ENCODE measurements at regions not wholly inside any gene's neighbourhood (a gene's known extent, or its start where the extent isn't known, plus 50 kb on each side); places are given as distances from the start of the nearest gene placed in this dataset.
"Not testable (repeated sequence)": the region's sequence is repeated elsewhere in the genome, so short reads cannot be mapped to it uniquely, and the experiment has no call there.

GRCh38 chr2:118430510-118431164 is 342.4 kb downstream of the INSIG2 start:
- Histone ChIP-seq H3K9ac (ENCODE audit: low read depth, low read length) (no peak overlapping the region), H3K27me3 (ENCODE audit: insufficient read depth, low read length) (no peaks in the 10 kb centered on the region), H3K36me3 (ENCODE audit: insufficient read depth, low read length) (no peaks in the 10 kb centered on the region), H3K4me3 (ENCODE audit: low read length) (no peak overlapping the region), H3K27ac (ENCODE audit: low read depth, low read length) (no peak overlapping the region), H3K4me1 (ENCODE audit: insufficient read depth, low read length) (peaks cover 11% of the 10 kb centered on the region; the same call in 1 of the 2 replicates), H3K9me3 (ENCODE audit: insufficient read depth, low read depth, low read length) (peaks cover 12% of the 10 kb centered on the region; the same call in 1 of the 2 replicates)
- 80% methylated on average over 3 of the region's 4 CpGs for WGBS

DNA sequence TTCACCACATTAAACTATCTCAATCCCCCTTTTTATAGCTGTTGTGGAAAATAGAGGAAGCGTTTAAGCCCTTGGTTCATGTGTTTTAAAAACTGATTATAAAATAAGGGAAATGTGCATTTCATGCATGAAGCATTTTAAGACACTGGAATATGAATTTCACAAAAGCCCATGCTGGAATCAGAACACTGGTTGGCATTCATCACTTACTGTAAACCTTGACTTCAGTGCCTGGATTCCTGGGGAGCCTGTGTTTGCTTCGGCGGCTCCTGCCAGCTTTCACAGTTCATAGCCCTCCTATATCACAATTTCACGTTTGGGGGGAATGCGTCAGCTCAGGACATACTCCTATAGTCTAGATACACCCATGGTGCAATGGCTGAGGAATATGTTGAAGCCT is 336.9 kb downstream of the INSIG2 start:
- 84% methylated on average over 4 of the region's 5 CpGs for WGBS
- Histone ChIP-seq H3K9me3 (ENCODE audit: insufficient read depth, low read depth, low read length) (peaks cover 30% of the 10 kb centered on the region; the same call in 1 of the 2 replicates), H3K4me3 (ENCODE audit: low read length) (no peak overlapping the region)

GRCh38 chr2:118423776-118424175 is 335.5 kb downstream of the INSIG2 start:
- H3K36me3 ChIP-seq (ENCODE audit: insufficient read depth, low read length): no peaks in the 10 kb centered on the region
- H3K4me1 ChIP-seq (ENCODE audit: insufficient read depth, low read length): no peaks in the 10 kb centered on the region
- H3K9ac ChIP-seq (ENCODE audit: low read depth, low read length): no peak overlapping the region
- peaks cover 30% of the 10 kb centered on the region; the same call in 1 of the 2 replicates for H3K9me3 ChIP-seq (ENCODE audit: insufficient read depth, low read depth, low read length)
- no peak overlapping the region for H3K27ac ChIP-seq (ENCODE audit: low read depth, low read length)
- no peak overlapping the region for H3K4me3 ChIP-seq (ENCODE audit: low read length)
- WGBS: 94% methylated on average over 4 of the region's 4 CpGs
- H3K27me3 ChIP-seq (ENCODE audit: insufficient read depth, low read length): no peaks in the 10 kb centered on the region

More for the DNA sequence above, 336.9 kb downstream of the INSIG2 start:
- Histone ChIP-seq H3K9ac (ENCODE audit: low read depth, low read length) (no peak overlapping the region), H3K4me1 (ENCODE audit: insufficient read depth, low read length) (no peaks in the 10 kb centered on the region), H3K27me3 (ENCODE audit: insufficient read depth, low read length) (no peaks in the 10 kb centered on the region), H3K27ac (ENCODE audit: low read depth, low read length) (no peak overlapping the region), H3K36me3 (ENCODE audit: insufficient read depth, low read length) (no peaks in the 10 kb centered on the region)

- no peak overlapping the region for H3K9ac ChIP-seq (ENCODE audit: low read depth, low read length)
- H3K4me3 ChIP-seq (ENCODE audit: low read length): no peak overlapping the region
- H3K4me1 ChIP-seq (ENCODE audit: insufficient read depth, low read length): no peaks in the 10 kb centered on the region
- 98% methylated on average over 3 of the region's 3 CpGs for WGBS
- H3K27ac ChIP-seq (ENCODE audit: low read depth, low read length): no peak overlapping the region
- H3K27me3 ChIP-seq (ENCODE audit: insufficient read depth, low read length): no peaks in the 10 kb centered on the region
- peaks cover 18% of the 10 kb centered on the region; the same call in 1 of the 2 replicates for H3K9me3 ChIP-seq (ENCODE audit: insufficient read depth, low read depth, low read length)
- no peaks in the 10 kb centered on the region for H3K36me3 ChIP-seq (ENCODE audit: insufficient read depth, low read length)
Measured at GRCh38 chr2:118421648-118422047, 333.4 kb downstream of the INSIG2 start.

DNA sequence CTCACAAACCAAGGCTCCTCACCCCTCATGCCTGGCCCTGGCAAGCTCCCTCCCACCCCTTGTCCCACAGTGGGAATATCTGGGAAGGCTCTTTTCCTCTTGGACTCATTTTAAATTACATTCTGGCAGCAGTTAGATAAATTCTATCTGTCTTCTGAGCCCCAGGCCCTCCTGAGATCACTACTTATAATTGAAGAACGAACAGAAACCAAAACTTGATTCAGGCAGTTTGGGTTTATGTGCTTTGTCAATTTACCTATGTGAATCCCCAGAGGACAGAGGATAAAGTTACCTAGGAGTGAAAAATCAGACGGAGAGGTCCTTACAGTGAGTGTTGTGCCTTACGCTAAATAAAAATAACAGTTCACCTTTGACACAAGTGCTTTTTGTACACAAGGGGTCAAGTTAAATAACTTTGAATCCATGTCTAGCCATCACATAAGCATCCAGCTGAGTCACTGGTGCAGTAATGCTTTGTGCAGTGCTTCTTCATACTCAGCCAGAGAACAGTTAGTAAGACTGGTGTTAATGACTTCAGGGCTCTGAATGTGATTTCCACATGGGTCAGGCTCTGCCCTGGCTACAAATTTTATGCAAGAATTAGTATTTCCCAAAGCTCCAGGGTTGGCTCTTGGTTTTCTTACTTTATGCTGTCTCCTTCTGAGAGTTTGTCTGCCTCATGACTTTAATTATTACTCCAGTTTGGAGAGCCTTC is 329.3 kb downstream of the INSIG2 start:
- H3K27ac ChIP-seq (ENCODE audit: low read depth, low read length): no peak overlapping the region
- no peaks in the 10 kb centered on the region for H3K36me3 ChIP-seq (ENCODE audit: insufficient read depth, low read length)
- no peak overlapping the region for H3K4me3 ChIP-seq (ENCODE audit: low read length)
- no peaks in the 10 kb centered on the region for H3K4me1 ChIP-seq (ENCODE audit: insufficient read depth, low read length)
- no peak overlapping the region for H3K9ac ChIP-seq (ENCODE audit: low read depth, low read length)
- H3K9me3 ChIP-seq (ENCODE audit: insufficient read depth, low read depth, low read length): peaks cover 18% of the 10 kb centered on the region; the same call in 1 of the 2 replicates
- no peaks in the 10 kb centered on the region for H3K27me3 ChIP-seq (ENCODE audit: insufficient read depth, low read length)
- WGBS: 94% methylated on average over 3 of the region's 3 CpGs

DNA sequence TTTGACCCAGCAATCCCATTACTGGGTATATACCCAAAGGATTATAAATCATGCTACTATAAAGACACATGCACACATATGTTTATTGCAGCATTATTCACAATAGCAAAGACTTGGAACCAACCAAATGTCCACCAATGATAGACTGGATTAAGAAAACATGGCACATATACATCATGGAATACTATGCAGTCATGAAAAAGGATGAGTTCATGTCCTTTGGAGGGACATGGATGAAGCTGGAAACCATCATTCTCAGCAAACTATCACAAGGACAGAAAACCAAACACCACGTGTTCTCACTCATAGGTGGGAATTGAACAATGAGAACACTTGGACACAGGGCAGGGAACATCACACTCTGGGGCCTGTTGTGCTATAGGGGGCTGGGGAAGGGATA is 326.9 kb downstream of the INSIG2 start:
- H3K9ac ChIP-seq (ENCODE audit: low read depth, low read length); H3K27ac ChIP-seq (ENCODE audit: low read depth, low read length); H3K27me3 ChIP-seq (ENCODE audit: insufficient read depth, low read length); H3K9me3 ChIP-seq (ENCODE audit: insufficient read depth, low read depth, low read length); H3K4me1 ChIP-seq (ENCODE audit: insufficient read depth, low read length); H3K36me3 ChIP-seq (ENCODE audit: insufficient read depth, low read length); H3K4me3 ChIP-seq (ENCODE audit: low read length): not testable (repeated sequence)
- 100% methylated on average over 1 of the region's 1 CpG for WGBS

DNA sequence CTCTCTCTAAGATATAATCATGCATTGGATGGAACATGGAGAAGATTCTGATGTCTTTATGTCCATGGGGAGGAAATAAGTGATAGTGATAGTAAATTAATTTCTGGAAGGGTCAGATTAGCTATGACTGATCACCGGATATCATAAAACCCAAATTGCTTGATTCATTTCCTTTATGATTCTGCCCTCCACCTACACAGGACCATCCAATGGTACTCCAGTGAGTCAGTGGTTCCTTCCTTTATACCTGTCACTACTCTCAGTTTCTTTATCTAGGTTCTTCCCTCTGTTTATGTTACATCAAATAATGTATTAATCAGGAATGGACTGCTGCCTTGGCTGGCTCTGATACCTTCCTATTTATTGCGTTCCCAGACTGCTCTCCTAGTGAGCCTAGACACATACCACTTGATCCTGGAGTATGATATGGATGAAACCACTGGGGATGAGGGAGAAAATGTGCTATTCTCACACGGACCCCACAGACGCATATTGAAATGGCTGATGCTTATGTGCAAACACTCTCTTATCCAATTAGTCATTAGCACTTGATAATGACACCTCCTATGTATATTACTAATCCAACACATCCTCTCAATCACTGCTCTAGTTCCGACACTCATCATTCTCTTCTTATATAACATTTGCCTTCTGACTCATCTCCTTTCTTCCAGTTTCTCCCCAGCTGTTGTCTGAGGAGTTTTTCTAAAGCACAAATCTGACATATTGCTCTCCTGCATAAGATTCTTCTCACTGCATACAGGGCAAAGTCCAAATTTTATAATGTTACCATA is 315.6 kb downstream of the INSIG2 start:
- no peak overlapping the region for H3K9ac ChIP-seq (ENCODE audit: low read depth, low read length)
- 93% methylated on average over 5 of the region's 5 CpGs for WGBS
- H3K4me3 ChIP-seq (ENCODE audit: low read length): no peak overlapping the region
- H3K27ac ChIP-seq (ENCODE audit: low read depth, low read length): no peak overlapping the region
- H3K27me3 ChIP-seq (ENCODE audit: insufficient read depth, low read length): no peaks in the 10 kb centered on the region
- H3K9me3 ChIP-seq (ENCODE audit: insufficient read depth, low read depth, low read length): no peaks in the 10 kb centered on the region
- no peaks in the 10 kb centered on the region for H3K4me1 ChIP-seq (ENCODE audit: insufficient read depth, low read length)
- H3K36me3 ChIP-seq (ENCODE audit: insufficient read depth, low read length): no peaks in the 10 kb centered on the region

- H3K36me3 ChIP-seq (ENCODE audit: insufficient read depth, low read length): no peaks in the 10 kb centered on the region
- 91% methylated on average over 2 of the region's 2 CpGs for WGBS
- H3K4me3 ChIP-seq (ENCODE audit: low read length): no peak overlapping the region
- no peak overlapping the region for H3K27ac ChIP-seq (ENCODE audit: low read depth, low read length)
- H3K27me3 ChIP-seq (ENCODE audit: insufficient read depth, low read length): no peaks in the 10 kb centered on the region
- H3K4me1 ChIP-seq (ENCODE audit: insufficient read depth, low read length): no peaks in the 10 kb centered on the region
- no peaks in the 10 kb centered on the region for H3K9me3 ChIP-seq (ENCODE audit: insufficient read depth, low read depth, low read length)
- H3K9ac ChIP-seq (ENCODE audit: low read depth, low read length): no peak overlapping the region
Measured at GRCh38 chr2:118388771-118389170, 300.5 kb downstream of the INSIG2 start.

- no peaks in the 10 kb centered on the region for H3K4me1 ChIP-seq (ENCODE audit: insufficient read depth, low read length)
- H3K9me3 ChIP-seq (ENCODE audit: insufficient read depth, low read depth, low read length): no peaks in the 10 kb centered on the region
- 93% methylated on average over 1 of the region's 1 CpG for WGBS
- H3K9ac ChIP-seq (ENCODE audit: low read depth, low read length): no peak overlapping the region
- no peaks in the 10 kb centered on the region for H3K27me3 ChIP-seq (ENCODE audit: insufficient read depth, low read length)
- no peak overlapping the region for H3K4me3 ChIP-seq (ENCODE audit: low read length)
- H3K36me3 ChIP-seq (ENCODE audit: insufficient read depth, low read length): no peaks in the 10 kb centered on the region
- H3K27ac ChIP-seq (ENCODE audit: low read depth, low read length): no peak overlapping the region
Measured at GRCh38 chr2:118387509-118387908, 299.2 kb downstream of the INSIG2 start.

- H3K9me3 ChIP-seq (ENCODE audit: insufficient read depth, low read depth, low read length): no peaks in the 10 kb centered on the region
- H3K27me3 ChIP-seq (ENCODE audit: insufficient read depth, low read length): no peaks in the 10 kb centered on the region
- no peak overlapping the region for H3K9ac ChIP-seq (ENCODE audit: low read depth, low read length)
- H3K36me3 ChIP-seq (ENCODE audit: insufficient read depth, low read length): no peaks in the 10 kb centered on the region
- 92% methylated on average over 9 of the region's 9 CpGs for WGBS
- H3K27ac ChIP-seq (ENCODE audit: low read depth, low read length): no peak overlapping the region
- no peaks in the 10 kb centered on the region for H3K4me1 ChIP-seq (ENCODE audit: insufficient read depth, low read length)
- no peak overlapping the region for H3K4me3 ChIP-seq (ENCODE audit: low read length)
Measured at GRCh38 chr2:118386641-118387302, 298.5 kb downstream of the INSIG2 start.
